GM10248 (cell line): ENCODE measurements at regions not wholly inside any gene's neighbourhood (a gene's known extent, or its start where the extent isn't known, plus 50 kb on each side); places are given as distances from the start of the nearest gene placed in this dataset.

Source experiments
- CTCF ChIA-PET: fragments of 300-600 bp; sonication (Branson Sonifier 250); formaldehyde crosslinking; extraction: SDS; loops from one replicate; lab custom pipeline; 2021; ENCODE audit warnings: antibody characterized with exemption; lab: Yijun Ruan, JAX
- POLR2A ChIA-PET: fragments of 350-650 bp; sonication (Branson Sonifier 250); formaldehyde crosslinking; extraction: SDS; loops from one replicate; lab custom pipeline; 2020; ENCODE audit warnings: antibody characterized with exemption; lab: Yijun Ruan, JAX
- DNase-seq: peaks from one replicate; pipeline ENCODE4 v3.0.0; 2012; ENCODE audit errors: extremely low spot score
- CTCF ChIP-seq: IDR thresholded peaks from 2 replicates; pipeline ENCODE4 v1.5.1; 2012; ENCODE audit warnings: mild to moderate bottlenecking, low read depth; ENCODE audit errors: extremely low read depth, missing control alignments, control extremely low read depth

GRCh38 chr1:83734420-83734819 lies 264.5 kb downstream of the TTLL7 start:
- POLR2A ChIA-PET, result no interaction called here
- TF ChIP-seq CTCF, result no peak
- no peak for DNase-seq
- CTCF ChIA-PET, result interaction anchor here (1.9 kb wide), 1 partner anchor 20 kb away, joined by 6 read pairs; no protein-coding TSS in a partner anchor

GRCh38 chr1:83725735-83726360 lies 273.1 kb downstream of the TTLL7 start:
- no peak for DNase-seq
- POLR2A ChIA-PET, result no interaction called here
- CTCF ChIA-PET, result no interaction called here

GRCh38 chr1:83718338-83718737 lies 280.6 kb downstream of the TTLL7 start:
- no peak for TF ChIP-seq CTCF
- ChIA-PET CTCF (no interaction called here), POLR2A (no interaction called here)
- DNase-seq, result no peak

More at GRCh38 chr1:83725735-83726360, 273.1 kb downstream of the TTLL7 start:
- TF ChIP-seq CTCF, result no peak

- ChIA-PET POLR2A (no interaction called here), CTCF (interaction anchor here (0.7 kb wide), 1 partner anchor 13 kb away, joined by 3 read pairs; no protein-coding TSS in a partner anchor)
- no peak for TF ChIP-seq CTCF
Observed at GRCh38 chr1:83717785-83718184, 281.1 kb downstream of the TTLL7 start.

GRCh38 chr1:83716641-83717040 lies 282.3 kb downstream of the TTLL7 start:
- DNase-seq, result no peak
- ChIA-PET CTCF (interaction anchor here (0.7 to 1.2 kb wide), 3 partner anchors 8 to 75 kb away, joined by 3 to 4 read pairs (median 3); no protein-coding TSS in a partner anchor), POLR2A (no interaction called here)
- TF ChIP-seq CTCF, result no peak

More at GRCh38 chr1:83717785-83718184, 281.1 kb downstream of the TTLL7 start:
- DNase-seq, result no peak

GRCh38 chr1:83715550-83715949 lies 283.4 kb downstream of the TTLL7 start:
- CTCF ChIA-PET, result interaction anchor here (0.8 to 1.2 kb wide), 3 partner anchors 9 to 38 kb away, joined by 3 to 4 read pairs (median 3); no protein-coding TSS in a partner anchor
- no peak for TF ChIP-seq CTCF
- POLR2A ChIA-PET, result no interaction called here
- DNase-seq, result no peak

GRCh38 chr1:83709662-83710061 lies 289.3 kb downstream of the TTLL7 start:
- no peak for DNase-seq
- CTCF ChIA-PET, result interaction anchor here (1.1 kb wide), 1 partner anchor 30 kb away, joined by 3 read pairs; no protein-coding TSS in a partner anchor

More at GRCh38 chr1:83709662-83710061, 289.3 kb downstream of the TTLL7 start:
- POLR2A ChIA-PET, result no interaction called here
- TF ChIP-seq CTCF, result no peak
